CD1c-positive myeloid dendritic cell (primary cell): ENCODE measurements at regions not wholly inside any gene's neighbourhood (a gene's known extent, or its start where the extent isn't known, plus 50 kb on each side); places are given as distances from the start of the nearest gene placed in this dataset.

Experiments used
- DNase-seq: peaks from one replicate; pipeline ENCODE4 v3.0.0-alpha.2; 2016; ENCODE audit errors: extremely low spot score

GRCh38 chr1:72830606-72831390, 548.5 kb upstream of the NEGR1 start:
- no peak for DNase-seq

DNA sequence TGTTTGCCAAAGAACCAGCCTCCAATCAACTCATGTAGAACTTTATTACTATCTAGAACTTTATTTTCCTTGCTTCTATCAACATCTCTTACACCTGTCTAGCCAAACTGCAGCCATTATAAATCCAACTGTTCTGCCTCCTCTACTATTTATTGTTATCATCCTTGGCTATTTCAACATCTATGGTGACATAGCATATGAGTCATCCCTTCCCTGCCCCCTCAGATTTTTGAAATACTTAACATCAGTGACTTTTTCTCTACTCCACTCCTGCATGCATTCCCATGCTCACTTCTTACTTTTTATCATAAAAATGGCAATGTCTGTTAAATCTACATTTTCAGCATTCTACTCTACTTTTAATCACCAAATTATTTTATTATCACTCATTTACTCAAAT, 544.9 kb upstream of the NEGR1 start:
- DNase-seq: no peak

DNA sequence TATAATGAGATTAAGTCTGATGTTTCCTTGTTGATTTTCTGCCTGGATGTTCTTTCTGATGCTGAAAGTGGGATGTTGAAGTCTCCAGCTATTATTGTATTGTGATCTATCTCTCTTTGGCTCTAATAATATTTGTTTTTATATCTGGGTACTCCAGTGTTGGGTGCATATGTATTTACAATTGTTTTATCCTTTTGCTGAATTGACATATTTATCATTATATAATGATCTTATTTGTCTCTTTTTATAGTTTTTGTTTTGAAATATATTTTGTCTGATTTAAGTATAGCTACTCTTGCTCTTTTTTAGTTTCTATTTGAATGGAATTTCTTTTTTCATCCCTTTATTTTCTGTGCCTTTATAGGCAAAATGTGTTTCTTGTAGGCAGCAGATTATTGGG, 522.2 kb upstream of the NEGR1 start:
- DNase-seq: no peak

- DNase-seq: no peak
These were observed 498.7 kb upstream of the NEGR1 start for GRCh38 chr1:72781038-72781437.

DNA sequence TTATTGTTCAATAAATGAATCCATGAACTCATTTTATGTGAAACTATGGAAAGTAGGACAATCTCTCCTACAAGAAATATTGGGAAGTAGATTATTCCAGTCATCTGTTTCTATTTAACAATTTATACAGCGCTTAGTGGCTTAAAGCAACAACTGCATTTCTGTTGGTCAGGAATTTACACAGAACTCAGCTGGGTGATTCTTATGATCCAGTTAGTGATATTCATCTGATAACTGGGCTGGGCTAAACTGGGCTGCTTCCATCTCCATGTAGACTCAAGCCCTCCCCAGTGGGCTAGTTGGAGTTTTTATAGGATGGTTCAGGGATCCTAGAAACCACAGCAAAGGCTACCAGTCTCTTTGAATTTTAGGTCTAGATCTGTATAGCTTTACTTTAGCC, 497.9 kb upstream of the NEGR1 start:
- no peak for DNase-seq

DNA sequence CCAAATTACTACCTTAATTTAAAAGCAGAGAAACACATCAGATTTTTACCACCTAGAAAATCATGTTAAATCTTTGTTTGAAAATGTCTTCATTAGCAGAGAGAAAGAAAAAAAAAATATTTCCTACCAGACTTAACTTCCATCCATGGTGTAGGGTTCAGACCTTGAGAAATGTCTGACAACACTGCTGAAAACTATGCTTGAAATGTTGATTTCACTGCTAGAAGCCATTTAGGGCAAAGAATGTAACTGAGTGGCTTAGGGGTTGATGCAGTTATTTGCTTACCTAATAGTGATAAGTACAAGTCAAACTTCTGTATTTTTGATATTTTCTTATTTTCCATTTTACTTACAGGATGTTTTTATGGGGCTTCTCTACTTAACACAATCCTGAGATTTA, 495.6 kb upstream of the NEGR1 start:
- DNase-seq: no peak

DNA sequence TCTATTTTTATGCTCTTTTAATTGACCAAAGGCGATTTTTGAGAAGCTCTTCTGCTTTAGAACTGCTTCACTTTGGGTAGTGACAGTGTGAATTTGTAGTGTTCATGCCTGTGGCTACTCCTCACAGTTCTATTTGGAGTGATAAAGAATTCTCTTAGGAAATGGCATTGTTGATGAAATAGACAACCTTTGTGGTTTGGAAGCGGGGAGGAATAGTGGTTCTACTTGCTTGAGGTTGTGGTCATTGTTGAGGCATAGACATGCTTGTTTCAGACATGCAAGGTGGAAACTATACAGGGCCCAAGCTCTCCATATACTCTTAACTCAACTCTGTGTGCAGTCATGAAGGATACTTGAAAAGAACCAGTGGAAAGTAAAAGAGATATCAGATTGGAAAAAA, 481.1 kb upstream of the NEGR1 start:
- DNase-seq: no peak

DNA sequence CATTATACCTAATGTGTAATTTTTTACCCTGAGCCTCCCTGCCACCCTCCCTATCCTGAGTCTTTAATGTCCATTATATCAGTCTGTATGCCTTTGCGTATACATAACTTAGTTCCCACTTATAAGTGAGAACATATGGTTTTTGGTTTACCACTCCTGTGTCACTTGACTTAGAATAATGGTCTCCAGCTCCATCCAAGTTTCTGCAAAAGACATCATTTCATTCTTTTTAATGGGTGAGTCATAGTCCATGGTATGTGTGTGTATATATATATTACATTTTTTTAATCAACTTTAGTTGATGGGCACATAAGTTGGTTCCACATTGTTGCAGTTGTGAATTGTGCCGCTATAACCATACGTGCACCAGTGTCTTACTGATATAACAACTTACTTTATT, 477.1 kb upstream of the NEGR1 start:
- no peak for DNase-seq

GRCh38 chr1:72757843-72758242, 475.5 kb upstream of the NEGR1 start:
- no peak for DNase-seq

GRCh38 chr1:72745413-72745812, 463.1 kb upstream of the NEGR1 start:
- DNase-seq: no peak

GRCh38 chr1:72734415-72734814, 452.1 kb upstream of the NEGR1 start:
- no peak for DNase-seq

- no peak for DNase-seq
These were observed 442.9 kb upstream of the NEGR1 start for GRCh38 chr1:72724951-72725861.

GRCh38 chr1:72705921-72706320, 423.6 kb upstream of the NEGR1 start:
- no peak for DNase-seq

DNA sequence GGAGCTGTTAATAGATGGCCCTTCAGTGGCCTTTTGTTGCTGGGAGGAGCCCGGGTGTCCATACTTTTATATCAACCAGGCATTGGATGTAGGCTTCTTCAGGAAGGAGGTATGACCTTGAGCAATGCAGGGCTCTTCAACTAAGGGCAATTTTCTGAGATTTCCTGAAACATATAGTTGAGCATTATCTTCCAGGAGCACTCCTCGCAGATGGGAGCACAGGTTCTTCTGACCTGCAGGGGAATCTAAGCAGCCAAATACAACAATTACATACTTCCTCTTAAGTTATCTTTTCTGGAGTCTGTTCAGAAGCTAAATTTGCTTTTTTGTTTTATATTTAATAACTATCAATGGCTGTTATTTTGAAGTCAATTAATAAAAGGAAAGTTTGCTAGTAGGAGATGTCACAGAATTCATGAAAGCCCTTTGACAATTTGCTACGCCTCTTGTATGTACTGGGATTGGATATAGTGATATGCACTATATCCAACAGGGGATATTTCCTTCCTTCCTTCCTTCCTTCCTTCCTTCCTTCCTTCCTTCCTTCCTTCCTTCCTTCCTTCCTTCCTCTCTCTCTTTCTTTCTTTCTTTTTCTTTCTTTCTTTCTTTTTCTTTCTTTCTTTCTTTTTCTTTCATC, 422.6 kb upstream of the NEGR1 start:
- DNase-seq: no peak

DNA sequence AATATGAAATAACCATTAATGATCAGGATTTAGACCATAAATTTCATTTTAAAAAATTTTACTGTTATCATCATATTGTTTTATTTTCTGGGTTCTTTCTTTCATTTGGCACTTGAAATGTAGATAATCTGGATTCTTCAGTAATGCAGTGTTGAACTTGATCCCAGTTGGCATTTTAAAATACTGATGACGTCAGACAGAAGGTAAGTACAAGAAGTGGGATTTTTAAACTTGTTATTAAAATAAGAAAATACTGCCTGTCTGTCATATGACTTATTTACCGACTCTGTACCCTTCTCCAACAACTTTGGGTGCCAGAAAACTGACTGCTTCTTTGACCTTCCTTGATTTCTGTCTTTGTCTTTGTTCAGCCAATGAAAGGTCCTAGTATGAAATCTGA, 415.1 kb upstream of the NEGR1 start:
- no peak for DNase-seq

- no peak for DNase-seq
These were observed 411.6 kb upstream of the NEGR1 start for GRCh38 chr1:72693899-72694298.

GRCh38 chr1:72693376-72693775, 411.0 kb upstream of the NEGR1 start:
- DNase-seq: no peak

DNA sequence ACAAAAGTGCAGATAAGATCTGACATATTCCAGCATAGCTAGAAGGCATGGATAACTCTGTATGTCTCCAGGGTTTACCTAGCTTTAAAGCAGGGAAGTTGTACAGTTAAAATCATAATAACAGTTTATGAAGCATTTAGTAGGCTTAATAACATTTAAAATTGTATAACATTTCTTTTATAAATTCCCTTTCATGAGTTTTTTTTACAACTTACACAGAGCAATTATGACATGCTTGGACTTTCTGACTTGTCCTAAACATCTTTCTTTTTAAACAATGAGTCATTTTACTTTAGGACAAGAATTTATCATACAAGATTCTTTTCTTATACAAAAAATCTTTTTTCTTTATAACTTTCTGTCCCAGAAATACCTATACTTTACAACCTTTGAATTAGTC, 408.5 kb upstream of the NEGR1 start:
- DNase-seq: no peak

DNA sequence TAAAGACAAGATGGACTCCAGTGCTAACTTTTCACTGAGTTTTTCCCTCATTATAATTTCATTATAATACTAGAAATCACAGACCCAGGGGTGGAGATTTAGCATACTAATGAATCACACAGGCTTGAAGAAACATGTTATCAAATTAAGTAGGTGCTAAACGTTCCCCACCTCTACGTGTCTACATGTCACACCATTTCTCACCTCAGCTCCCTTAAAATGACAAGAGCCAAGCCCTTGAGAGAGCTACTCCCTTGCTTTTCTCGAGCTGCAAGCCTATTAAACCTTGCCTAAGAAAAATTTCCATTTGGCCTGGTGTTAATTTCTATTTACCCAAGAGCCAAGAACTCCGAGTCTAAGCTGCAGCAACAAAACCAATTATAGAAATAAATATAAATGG, 396.3 kb upstream of the NEGR1 start:
- no peak for DNase-seq

DNA sequence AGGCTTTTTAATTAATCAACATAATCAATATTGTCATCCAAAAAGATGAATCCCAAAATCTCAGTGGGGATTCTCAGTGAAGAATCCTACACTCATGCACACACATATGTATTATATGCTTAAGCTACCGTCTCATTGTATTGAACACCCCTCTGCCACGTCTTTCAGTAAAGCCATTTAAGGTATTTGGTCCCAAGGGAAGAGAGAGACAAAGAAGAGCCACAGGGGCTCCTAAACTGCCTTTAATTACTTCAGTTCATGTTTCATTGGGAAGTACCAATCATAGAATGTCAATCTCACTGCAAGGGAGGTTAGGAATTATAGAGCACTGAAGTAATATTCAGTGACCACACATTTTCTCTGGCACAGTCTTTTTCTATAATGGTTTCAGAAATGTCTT, 388.6 kb upstream of the NEGR1 start:
- DNase-seq: no peak

GRCh38 chr1:72662918-72663317, 380.6 kb upstream of the NEGR1 start:
- no peak for DNase-seq

DNA sequence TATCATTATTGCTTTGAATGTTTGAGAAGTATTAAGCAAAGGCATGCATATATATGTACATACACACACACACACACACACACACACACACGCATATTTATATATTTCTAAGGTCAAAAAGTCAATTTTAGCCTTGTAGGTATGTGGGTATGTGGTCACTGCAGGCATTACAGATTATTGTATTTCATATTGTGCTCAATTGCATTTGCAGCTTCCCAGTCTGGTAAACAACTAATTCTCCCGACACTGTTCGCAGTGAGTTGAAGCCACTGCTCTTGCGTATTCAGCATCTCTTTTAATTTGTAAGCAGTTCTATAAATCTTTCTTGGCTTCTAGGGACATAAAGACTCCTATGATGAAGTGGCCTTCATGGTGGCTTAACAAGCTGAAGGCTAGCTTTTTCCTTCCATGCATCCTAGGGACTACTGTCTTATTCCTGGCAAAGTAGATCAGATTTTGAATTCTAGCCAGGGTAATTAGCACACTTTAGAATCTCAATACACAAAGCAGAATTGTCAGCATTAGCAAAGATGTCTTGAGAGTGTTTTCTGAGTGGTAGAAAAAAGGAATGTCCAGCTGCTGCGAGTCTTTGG, 368.6 kb upstream of the NEGR1 start:
- DNase-seq: no peak
